H1 (cell line): ENCODE measurements at regions not wholly inside any gene's neighbourhood (a gene's known extent, or its start where the extent isn't known, plus 50 kb on each side); places are given as distances from the start of the nearest gene placed in this dataset.

Source experiments
- CTCF ChIA-PET: fragments of 300-600 bp; sonication (Branson Sonifier 250); formaldehyde crosslinking; loops from one replicate; lab custom pipeline; 2021; ENCODE audit not compliant: partially characterized antibody; lab: Charles Lee
- POLR2A ChIA-PET: fragments of 300-600 bp; sonication (Branson Sonifier 250); formaldehyde crosslinking; loops from one replicate; lab custom pipeline; 2021; ENCODE audit warnings: inconsistent platforms; ENCODE audit not compliant: partially characterized antibody; lab: Charles Lee
- DNase-seq, 2 experiments: peaks; one replicate each; pipeline versions ENCODE4 v3.0.0 to v3.0.0-alpha.2; 2010 to 2022; ENCODE audit warnings: low spot score in 2 of 2, low read depth in 1 of 2, mixed read lengths in 1 of 2
- FAIRE-seq: peaks from 2 replicates; lab custom pipeline; 2011; peaks lifted over from hg19 to GRCh38; lab: Jason Lieb, UNC
- H2AFZ ChIP-seq: 2 replicates; pipeline ENCODE4 v1.8.1; 2012; ENCODE audit warnings: low read length, inconsistent platforms
- H2AK5ac ChIP-seq: 2 replicates; pipeline ENCODE4 v1.6.1; 2013; ENCODE audit warnings: low read depth, low read length
- H2BK120ac ChIP-seq: replicated peaks from 2 replicates; pipeline ENCODE3; 2013; ENCODE audit warnings: low read depth, low read length, inconsistent platforms
- H2BK12ac ChIP-seq: 2 replicates; pipeline ENCODE4 v1.6.1; 2013; ENCODE audit warnings: low read depth, low read length
- H2BK15ac ChIP-seq: 2 replicates; pipeline ENCODE4 v1.6.1; 2013; ENCODE audit warnings: low read length
- H2BK20ac ChIP-seq: 2 replicates; pipeline ENCODE4 v1.6.1; 2013; ENCODE audit warnings: low read length
- H2BK5ac ChIP-seq: 2 replicates; pipeline ENCODE4 v1.6.1; 2013; ENCODE audit warnings: low read depth, low read length
- H3K14ac ChIP-seq: 2 replicates; pipeline ENCODE4 v1.6.1; 2013; ENCODE audit warnings: inconsistent platforms; ENCODE audit not compliant: insufficient read length
- H3K18ac ChIP-seq: 2 replicates; pipeline ENCODE4 v1.6.1; 2013; ENCODE audit warnings: low read length; ENCODE audit errors: extremely low read depth
- H3K23ac ChIP-seq: 2 replicates; pipeline ENCODE4 v1.6.1; 2013; ENCODE audit warnings: inconsistent platforms; ENCODE audit not compliant: insufficient read length
- H3K23me2 ChIP-seq: 2 replicates; pipeline ENCODE4 v1.6.1; 2013; ENCODE audit warnings: low read depth, low read length
- H3K27ac ChIP-seq: 2 replicates; pipeline ENCODE4 v1.6.1; 2011; ENCODE audit warnings: low read depth, low read length, inconsistent platforms
- H3K27me3 ChIP-seq, 4 experiments: replicated peaks in 1 of 4; 1 replicate in 1 of 4; 2 replicates in 3 of 4; pipeline versions ENCODE4 v1.6.1 to v1.8.1; 2011 to 2013; ENCODE audit warnings: low read length in 3 of 4, mild to moderate bottlenecking in 3 of 4, inconsistent platforms in 2 of 4, mixed read lengths in 2 of 4, moderate library complexity in 1 of 4; ENCODE audit not compliant: control insufficient read depth in 3 of 4, insufficient read depth in 3 of 4; ENCODE audit errors: extremely low read depth in 1 of 4
- H3K36me3 ChIP-seq, 4 experiments: 2 replicates each; pipeline versions ENCODE4 v1.6.1 to v1.8.1; 2011 to 2013; ENCODE audit warnings: mild to moderate bottlenecking in 4 of 4, low read length in 3 of 4, moderate library complexity in 2 of 4, control low read depth in 1 of 4, inconsistent platforms in 1 of 4; ENCODE audit not compliant: insufficient read depth in 4 of 4, control insufficient read depth in 2 of 4
- H3K4ac ChIP-seq: replicated peaks from 2 replicates; pipeline ENCODE3; 2013; ENCODE audit warnings: low read length, low read depth, mixed read lengths, inconsistent platforms; ENCODE audit not compliant: insufficient read length
- H3K4me1 ChIP-seq, 4 experiments: replicated peaks in 1 of 4; 1 replicate in 1 of 4; 2 replicates in 3 of 4; pipeline versions ENCODE4 v1.6.1 to v1.8.1; 2011 to 2013; ENCODE audit warnings: low read length in 3 of 4, inconsistent platforms in 2 of 4, mixed read lengths in 1 of 4; ENCODE audit not compliant: insufficient read depth in 4 of 4, control insufficient read depth in 3 of 4
- H3K4me2 ChIP-seq, 2 experiments: 2 replicates each; pipeline versions ENCODE4 v1.6.1 to v1.8.1; 2011 to 2013; ENCODE audit warnings: low read depth in 2 of 2, low read length in 2 of 2, control low read depth in 1 of 2, inconsistent platforms in 1 of 2, mild to moderate bottlenecking in 1 of 2; ENCODE audit not compliant: insufficient read depth in 1 of 2
- H3K4me3 ChIP-seq, 4 experiments: fragments of 200-600, 300-600 bp in 1 of 4; sonication (generic), shearing (Covaris generic), sonication (Bioruptor Twin) in 1 of 4; 2 replicates each; pipeline versions ENCODE4 v1.5.1 to v1.8.1; 2011 to 2016; ENCODE audit warnings: low read length in 4 of 4, low read depth in 3 of 4, control low read depth in 2 of 4, inconsistent platforms in 2 of 4, mild to moderate bottlenecking in 2 of 4, mixed read lengths in 1 of 4, moderate library complexity in 1 of 4; ENCODE audit not compliant: insufficient read depth in 2 of 4; ENCODE audit errors: extremely low read depth in 1 of 4
- H3K56ac ChIP-seq: replicated peaks from 2 replicates; pipeline ENCODE3; 2013; ENCODE audit warnings: low read depth, mild to moderate bottlenecking, mixed read lengths, low read length, inconsistent platforms; ENCODE audit not compliant: insufficient read length
- H3K79me1 ChIP-seq: 2 replicates; pipeline ENCODE4 v1.6.1; 2013; ENCODE audit warnings: low read depth, low read length, control low read depth
- H3K79me2 ChIP-seq, 2 experiments: 2 replicates each; pipeline versions ENCODE4 v1.6.1 to v1.8.1; 2012 to 2013; ENCODE audit warnings: low read length in 2 of 2, mild to moderate bottlenecking in 2 of 2, inconsistent platforms in 1 of 2; ENCODE audit not compliant: insufficient read depth in 2 of 2, control insufficient read depth in 1 of 2
- H3K9ac ChIP-seq, 4 experiments: replicated peaks in 1 of 4; 1 replicate in 1 of 4; 2 replicates in 3 of 4; pipeline versions ENCODE4 v1.6.1 to v1.8.1; 2011 to 2013; ENCODE audit warnings: low read depth in 3 of 4, low read length in 3 of 4, control low read depth in 2 of 4, mild to moderate bottlenecking in 2 of 4, moderate library complexity in 2 of 4, inconsistent platforms in 1 of 4; ENCODE audit errors: extremely low read depth in 1 of 4
- H3K9me3 ChIP-seq, 2 experiments: 2 replicates each; pipeline versions ENCODE4 v1.6.1 to v1.8.1; 2012 to 2013; ENCODE audit warnings: mild to moderate bottlenecking in 2 of 2, moderate library complexity in 2 of 2, control low read depth in 1 of 2, inconsistent platforms in 1 of 2, low read depth in 1 of 2, low read length in 1 of 2, mixed read lengths in 1 of 2; ENCODE audit not compliant: insufficient read depth in 2 of 2
- H4K20me1 ChIP-seq, 2 experiments: replicated peaks in 1 of 2; 2 replicates each; pipeline versions ENCODE3 to v1.8.1; 2011 to 2013; ENCODE audit warnings: inconsistent platforms in 2 of 2, low read length in 2 of 2, mild to moderate bottlenecking in 1 of 2; ENCODE audit not compliant: insufficient read depth in 2 of 2, control insufficient read depth in 1 of 2
- H4K5ac ChIP-seq: 2 replicates; pipeline ENCODE4 v1.6.1; 2013; ENCODE audit warnings: low read length, low read depth, mixed read lengths, inconsistent platforms; ENCODE audit not compliant: insufficient read length
- H4K8ac ChIP-seq: 2 replicates; pipeline ENCODE4 v1.8.0; 2013; ENCODE audit warnings: mild to moderate bottlenecking, moderate library complexity, low read length, inconsistent platforms; ENCODE audit not compliant: insufficient read depth; ENCODE audit errors: extremely low read depth
- H4K91ac ChIP-seq: replicated peaks from 2 replicates; pipeline ENCODE3; 2013; ENCODE audit warnings: low read length, mixed read lengths, inconsistent platforms; ENCODE audit not compliant: insufficient read length
- CTBP2 ChIP-seq: IDR thresholded peaks from 2 replicates; pipeline ENCODE4 v1.7.0; 2011; ENCODE audit warnings: borderline replicate concordance, mild to moderate bottlenecking, moderate library complexity, mixed read lengths, low read length; ENCODE audit not compliant: insufficient read depth, insufficient read length
- GABPA ChIP-seq: IDR thresholded peaks from 2 replicates; pipeline ENCODE4 v1.6.1; 2011; ENCODE audit warnings: mild to moderate bottlenecking, low read length, moderate library complexity, borderline replicate concordance; ENCODE audit not compliant: insufficient read depth
- HDAC2 ChIP-seq, 2 experiments: fragments of 300-600 bp in 1 of 2; sonication (generic) in 1 of 2; IDR thresholded peaks; 2 replicates each; pipeline ENCODE4 v1.6.1; 2011 to 2012; ENCODE audit warnings: low read depth in 2 of 2, low read length in 2 of 2, mild to moderate bottlenecking in 2 of 2, moderate library complexity in 2 of 2, borderline replicate concordance in 1 of 2, inconsistent platforms in 1 of 2
- KDM5A ChIP-seq: fragments of 200-600 bp; IDR thresholded peaks from 2 replicates; pipeline ENCODE4 v1.7.1; 2012; ENCODE audit warnings: mild to moderate bottlenecking, low read length, inconsistent platforms, mixed read lengths
- SAP30 ChIP-seq: fragments of 300-600 bp; sonication (generic); IDR thresholded peaks from 2 replicates; pipeline ENCODE4 v1.7.1; 2012; ENCODE audit warnings: low read length, moderate library complexity, mild to moderate bottlenecking, inconsistent platforms; ENCODE audit not compliant: insufficient read depth, insufficient replicate concordance
- SP4 ChIP-seq: IDR thresholded peaks from 2 replicates; pipeline ENCODE4 v1.6.1; 2012; ENCODE audit warnings: low read length, inconsistent platforms

DNA sequence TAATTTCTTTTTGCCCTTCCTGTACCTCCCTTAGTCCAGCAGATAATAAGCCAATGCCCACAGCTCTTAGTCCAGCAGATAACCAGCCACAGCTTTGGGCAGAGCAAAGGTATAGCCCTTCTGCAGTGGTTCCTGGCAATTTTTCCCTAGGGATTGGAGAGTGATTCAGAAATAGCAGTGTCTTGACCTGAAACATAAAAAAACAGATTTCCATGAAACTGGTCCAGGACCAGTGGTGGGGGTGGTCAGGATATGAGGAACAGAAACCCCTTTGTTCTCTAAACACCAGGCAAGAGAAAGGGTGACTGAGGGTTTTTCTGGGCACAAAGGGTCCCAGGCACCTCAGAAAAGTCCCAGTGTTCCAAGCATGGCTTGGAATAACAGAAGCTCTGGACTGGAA is 103.4 kb downstream of the ARRDC4 start:
- no peaks in the 10 kb centered on the region for H3K79me2 ChIP-seq
- no peak overlapping the region for H3K4ac ChIP-seq
- no peak overlapping the region for H3K14ac ChIP-seq
- H3K9me3 ChIP-seq, result peaks cover 4% of the 10 kb centered on the region in 2 experiments; a peak in 1 of 4 replicates
- H4K5ac ChIP-seq, result no peak overlapping the region
- H2BK15ac ChIP-seq, result no peak overlapping the region
- no peak overlapping the region for H4K8ac ChIP-seq
- H2BK120ac ChIP-seq, result no peak overlapping the region
- no peak overlapping the region for H2BK12ac ChIP-seq
- TF ChIP-seq CTBP2 (no peak), GABPA (no peak), KDM5A (no peak), HDAC2 (IDR thresholded peaks at IDR 0.05; ENCODE audit: borderline replicate concordance in 1 of 2, low read depth in 2 of 2, low read length in 2 of 2) (no peak), SP4 (no peak), SAP30 (no peak)
- H3K36me3 ChIP-seq, result no peaks in the 10 kb centered on the region
- ChIA-PET POLR2A (no interaction called here), CTCF (interaction anchor here (1.1 kb wide), 1 partner anchor 36 kb away, joined by 3 read pairs; no protein-coding TSS in a partner anchor)
- H3K56ac ChIP-seq, result no peak overlapping the region
- no peak overlapping the region for H3K9ac ChIP-seq
- H2BK20ac ChIP-seq, result no peak overlapping the region
- no peaks in the 10 kb centered on the region for H3K27me3 ChIP-seq
- no peak for FAIRE-seq
- no peaks in the 10 kb centered on the region for H4K20me1 ChIP-seq
- no peaks in the 10 kb centered on the region for H3K79me1 ChIP-seq
- no peak overlapping the region for H3K27ac ChIP-seq
- no peak overlapping the region for H2BK5ac ChIP-seq
- no peaks in the 10 kb centered on the region for H3K4me1 ChIP-seq
- H3K23ac ChIP-seq, result no peak overlapping the region
- no peak overlapping the region for H3K18ac ChIP-seq
- H3K4me3 ChIP-seq, result no peak overlapping the region
- H3K23me2 ChIP-seq, result no peaks in the 10 kb centered on the region
- H4K91ac ChIP-seq, result no peak overlapping the region
- no peak for DNase-seq
- H2AFZ ChIP-seq, result no peak overlapping the region
- H2AK5ac ChIP-seq, result no peak overlapping the region
- no peak overlapping the region for H3K4me2 ChIP-seq
